IMR-90 (cell line): ENCODE measurements at regions not wholly inside any gene's neighbourhood (a gene's known extent, or its start where the extent isn't known, plus 50 kb on each side); places are given as distances from the start of the nearest gene placed in this dataset.

Experiments
- ATAC-seq: fragments of 200-7000 bp; cut with Tn5 transposase; 2 replicates; pipeline ENCODE4 v1.9.1; 2020; ENCODE audit warnings: low read depth, mild to moderate bottlenecking, moderate library complexity
- BruUV-seq: library from RNA; stranded (reverse); fragments of 400-500 nt; replicated peaks from 2 replicates; lab custom pipeline; 2021; lab: Mats Ljungman, UMichigan
- CTCF ChIA-PET: fragments of 300-600 bp; formaldehyde crosslinking; extraction: SDS; loops from one replicate; lab custom pipeline; 2021; ENCODE audit warnings: antibody characterized with exemption; lab: Yijun Ruan, JAX
- POLR2A ChIA-PET: fragments of 300-600 bp; sonication (Branson Sonifier 250); formaldehyde crosslinking; loops from one replicate; lab custom pipeline; 2022; ENCODE audit warnings: antibody characterized with exemption; ENCODE audit not compliant: unreplicated experiment; lab: Charles Lee
- DNase-seq: peaks from one replicate; pipeline ENCODE4 v3.0.0; 2013
- H2AFZ ChIP-seq: replicated peaks from 2 replicates; pipeline ENCODE3; 2013; ENCODE audit warnings: low read length, mild to moderate bottlenecking; ENCODE audit not compliant: poor library complexity
- H2AK5ac ChIP-seq: 2 replicates; pipeline ENCODE4 v1.6.1; 2013; ENCODE audit warnings: low read depth, low read length, inconsistent platforms
- H2AK9ac ChIP-seq: replicated peaks from 2 replicates; pipeline ENCODE3; 2013; ENCODE audit warnings: mild to moderate bottlenecking, low read depth, low read length, moderate library complexity; ENCODE audit not compliant: poor library complexity
- H2BK120ac ChIP-seq: 2 replicates; pipeline ENCODE4 v1.6.1; 2013; ENCODE audit warnings: low read depth, low read length, inconsistent platforms
- H2BK15ac ChIP-seq: 3 replicates; pipeline ENCODE4 v1.6.1; 2013; ENCODE audit warnings: low read depth, low read length, inconsistent platforms
- H2BK20ac ChIP-seq: 2 replicates; pipeline ENCODE4 v1.6.1; 2013; ENCODE audit warnings: low read depth, mild to moderate bottlenecking, inconsistent platforms, low read length, moderate library complexity
- H2BK5ac ChIP-seq: 2 replicates; pipeline ENCODE4 v1.6.1; 2013; ENCODE audit warnings: mild to moderate bottlenecking, low read depth, low read length, inconsistent platforms; ENCODE audit not compliant: poor library complexity, severe bottlenecking
- H3K14ac ChIP-seq: replicated peaks from 2 replicates; pipeline ENCODE4 v1.6.1; 2013; ENCODE audit warnings: low read depth, low read length, inconsistent platforms
- H3K18ac ChIP-seq: 2 replicates; pipeline ENCODE4 v1.6.1; 2013; ENCODE audit warnings: low read depth, low read length, control low read depth
- H3K23ac ChIP-seq: 2 replicates; pipeline ENCODE4 v1.6.1; 2013; ENCODE audit warnings: low read depth, low read length, inconsistent platforms
- H3K27ac ChIP-seq: 2 replicates; pipeline ENCODE4 v1.5.1; 2013; ENCODE audit warnings: mild to moderate bottlenecking, control low read depth, low read length; ENCODE audit not compliant: insufficient read depth
- H3K27me3 ChIP-seq: 2 replicates; pipeline ENCODE4 v1.6.1; 2013; ENCODE audit warnings: low read length; ENCODE audit not compliant: control insufficient read depth, insufficient read depth
- H3K36me3 ChIP-seq: 2 replicates; pipeline ENCODE4 v1.6.1; 2013; ENCODE audit warnings: low read length, mixed read lengths; ENCODE audit not compliant: control insufficient read depth, insufficient read depth
- H3K4ac ChIP-seq: 2 replicates; pipeline ENCODE4 v1.6.1; 2013; ENCODE audit warnings: low read depth, low read length, inconsistent platforms
- H3K4me1 ChIP-seq: 2 replicates; pipeline ENCODE4 v1.6.1; 2013; ENCODE audit warnings: low read length, mixed read lengths; ENCODE audit not compliant: control insufficient read depth, insufficient read depth
- H3K4me2 ChIP-seq: 2 replicates; pipeline ENCODE4 v1.6.1; 2013; ENCODE audit warnings: low read depth, mild to moderate bottlenecking, control low read depth, low read length, moderate library complexity
- H3K4me3 ChIP-seq: 2 replicates; pipeline ENCODE4 v1.5.1; 2013; ENCODE audit warnings: low read depth, mild to moderate bottlenecking, control low read depth, low read length, moderate library complexity; ENCODE audit not compliant: insufficient read depth
- H3K56ac ChIP-seq: 2 replicates; pipeline ENCODE4 v1.6.1; 2013; ENCODE audit warnings: low read length, inconsistent platforms; ENCODE audit not compliant: insufficient read depth; ENCODE audit errors: extremely low read depth
- H3K79me1 ChIP-seq, 2 experiments: 2 replicates each; pipeline ENCODE4 v1.6.1; 2013; ENCODE audit warnings: low read length in 2 of 2, inconsistent platforms in 1 of 2, low read depth in 1 of 2
- H3K9ac ChIP-seq: 2 replicates; pipeline ENCODE4 v1.6.1; 2013; ENCODE audit warnings: low read depth, low read length, control low read depth
- H3K9me1 ChIP-seq: 2 replicates; pipeline ENCODE4 v1.6.1; 2013; ENCODE audit warnings: low read length, inconsistent platforms; ENCODE audit not compliant: insufficient read depth
- H3K9me3 ChIP-seq: 2 replicates; pipeline ENCODE4 v1.6.1; 2013; ENCODE audit warnings: low read length; ENCODE audit not compliant: control insufficient read depth, insufficient read depth
- H4K20me1 ChIP-seq: 2 replicates; pipeline ENCODE4 v1.6.1; 2013; ENCODE audit warnings: low read length, inconsistent platforms; ENCODE audit not compliant: insufficient read depth
- H4K5ac ChIP-seq: 2 replicates; pipeline ENCODE4 v1.6.1; 2013; ENCODE audit warnings: mild to moderate bottlenecking, low read depth, low read length, control low read depth
- H4K8ac ChIP-seq, 2 experiments: 2 replicates each; pipeline ENCODE4 v1.6.1; 2013; ENCODE audit warnings: low read depth in 2 of 2, low read length in 2 of 2, control low read depth in 1 of 2, inconsistent platforms in 1 of 2
- H4K91ac ChIP-seq: 2 replicates; pipeline ENCODE4 v1.6.1; 2013; ENCODE audit warnings: low read depth, low read length, inconsistent platforms; ENCODE audit not compliant: insufficient read depth
- CEBPB ChIP-seq: IDR thresholded peaks from 2 replicates; pipeline ENCODE4 v1.6.1; 2012; ENCODE audit warnings: low read depth, low read length, improper control_type of control experiment
- CHD1 ChIP-seq: IDR thresholded peaks from 2 replicates; pipeline ENCODE4 v1.6.1; 2012; ENCODE audit warnings: low read depth, low read length, improper control_type of control experiment
- CTCF ChIP-seq: conservative IDR thresholded peaks from 2 replicates; pipeline ENCODE4 v1.5.1; 2012; ENCODE audit warnings: mild to moderate bottlenecking, low read depth, low read length, improper control_type of control experiment
- ELK1 ChIP-seq: fragments of 150-350 bp; IDR thresholded peaks from 2 replicates; pipeline ENCODE4 v1.6.1; 2016; ENCODE audit warnings: low read depth, mild to moderate bottlenecking, low read length, moderate library complexity, borderline replicate concordance
- FOS ChIP-seq: fragments of 150-350 bp; IDR thresholded peaks from 2 replicates; pipeline ENCODE4 v1.6.1; 2016; ENCODE audit warnings: low read depth, low read length
- MAFK ChIP-seq: IDR thresholded peaks from 2 replicates; pipeline ENCODE4 v1.6.1; 2012; ENCODE audit warnings: low read depth, low read length, improper control_type of control experiment
- MAZ ChIP-seq: IDR thresholded peaks from 2 replicates; pipeline ENCODE4 v1.6.1; 2012; ENCODE audit warnings: low read depth, mild to moderate bottlenecking, low read length, improper control_type of control experiment, moderate library complexity, borderline replicate concordance
- MXI1 ChIP-seq: IDR thresholded peaks from 2 replicates; pipeline ENCODE4 v1.6.1; 2012; ENCODE audit warnings: low read depth, mild to moderate bottlenecking, low read length, moderate library complexity, borderline replicate concordance
- NFE2L2 ChIP-seq: fragments of 150-350 bp; IDR thresholded peaks from 2 replicates; pipeline ENCODE4 v1.6.1; 2016; ENCODE audit warnings: low read depth, mild to moderate bottlenecking, low read length
- POLR2A ChIP-seq: IDR thresholded peaks from 2 replicates; pipeline ENCODE4 v1.6.1; 2012; ENCODE audit warnings: mild to moderate bottlenecking, low read depth, low read length
- RAD21 ChIP-seq: IDR thresholded peaks from 2 replicates; pipeline ENCODE4 v1.6.1; 2012; ENCODE audit warnings: low read length, improper control_type of control experiment
- RFX5 ChIP-seq: IDR thresholded peaks from 2 replicates; pipeline ENCODE4 v1.8.0; 2012; ENCODE audit warnings: low read depth, mild to moderate bottlenecking, low read length, moderate library complexity
- SMC3 ChIP-seq: fragments of 150-350 bp; IDR thresholded peaks from 2 replicates; pipeline ENCODE4 v1.6.1; 2016; ENCODE audit warnings: low read depth, mild to moderate bottlenecking, antibody characterized with exemption, low read length, moderate library complexity
- USF2 ChIP-seq: fragments of 150-350 bp; IDR thresholded peaks from 2 replicates; pipeline ENCODE4 v1.6.1; 2017; ENCODE audit warnings: mild to moderate bottlenecking, antibody characterized with exemption, low read length, low read depth
- WGBS, 2 experiments: methylation state at CpG; one replicate each; pipeline versions ENCODE4 v1.1.5 to v1.1.7; 2013; ENCODE audit warnings: missing lambda C conversion rate in 2 of 2; ENCODE audit not compliant: insufficient read length in 1 of 2; ENCODE audit errors: extremely low coverage in 2 of 2; 5-methylcytosine and 5-hydroxymethylcytosine counted together
- dilution Hi-C: fragments of 300-500 bp; cut with HindIII; formaldehyde crosslinking; loops from one replicate; pipeline ENCODE4 v1.14.3; 2018; ENCODE audit warnings: low sequenced_read_pairs; ENCODE audit not compliant: unreplicated experiment
- in situ Hi-C: fragments of 300-500 bp; cut with MboI; formaldehyde crosslinking; loops from 3 replicates; pipeline ENCODE4 v1.14.3; 2019; ENCODE audit warnings: low sequenced_read_pairs, inconsistent platforms, mixed read lengths
- intact Hi-C: fragments of 100-400 bp; cut with micrococcal nuclease; formaldehyde crosslinking; loops from 2 replicates; pipeline ENCODE4 v1.10.0; 2022

- Histone ChIP-seq H4K8ac (no peak overlapping the region), H4K91ac (no peak overlapping the region), H3K14ac (no peak overlapping the region), H3K18ac (no peak overlapping the region), H2AK9ac (no peak overlapping the region), H2BK120ac (no peak overlapping the region), H2BK15ac (no peak overlapping the region), H3K4me1 (no peaks in the 10 kb centered on the region; the same call in 1 of the 2 replicates), H3K27ac (no peak overlapping the region), H3K4me3 (no peak overlapping the region), H4K5ac (no peak overlapping the region), H3K4me2 (no peak overlapping the region), H3K9me1 (no peaks in the 10 kb centered on the region), H2AK5ac (no peak overlapping the region), H3K56ac (no peak overlapping the region), H3K23ac (no peak overlapping the region), H2AFZ (no peak overlapping the region), H3K9ac (no peak overlapping the region), H3K36me3 (no peaks in the 10 kb centered on the region), H3K9me3 (peaks cover 4% of the 10 kb centered on the region), H2BK5ac (no peak overlapping the region), H2BK20ac (no peak overlapping the region), H4K20me1 (no peaks in the 10 kb centered on the region), H3K27me3 (no peaks in the 10 kb centered on the region), H3K79me1 (no peaks in the 10 kb centered on the region), H3K4ac (no peak overlapping the region)
- CTCF ChIA-PET, result no interaction called here
- dilution Hi-C loops, result no loop called here
- in situ Hi-C loops, result no loop called here
- WGBS, 2 experiments, result no CpG with 5 or more reads among the region's 2 CpGs
- ATAC-seq (no peak), DNase-seq (no peak)
- intact Hi-C loops, result no loop called here
- POLR2A ChIA-PET, result no interaction called here
- BruUV-seq, result no TSS peak
- TF ChIP-seq NFE2L2 (no peak), CHD1 (no peak), POLR2A (no peak), SMC3 (no peak), CTCF (no peak), MXI1 (no peak), RAD21 (no peak), ELK1 (no peak), CEBPB (no peak), MAZ (no peak), FOS (no peak), USF2 (no peak), MAFK (no peak), RFX5 (no peak)
Observed at GRCh38 chr20:48052475-48052835, 267.2 kb upstream of the SULF2 start.
